Right lung (tissue), 2 donors: ENCODE measurements at regions not wholly inside any gene's neighbourhood (a gene's known extent, or its start where the extent isn't known, plus 50 kb on each side); places are given as distances from the start of the nearest gene placed in this dataset.

Source experiments
- DNase-seq, 2 donors: peaks; one replicate each; pipeline ENCODE4 v3.0.0-alpha.2; 2013

GRCh38 chr15:96672629-96673028 lies 342.1 kb downstream of the NR2F2 start:
- no peak for DNase-seq

- no peak for DNase-seq
Measured at GRCh38 chr15:96678386-96678785, 347.9 kb downstream of the NR2F2 start.

- DNase-seq, result no peak
Measured at GRCh38 chr15:96687388-96688107, 357.0 kb downstream of the NR2F2 start.

GRCh38 chr15:96690733-96691132 lies 360.2 kb downstream of the NR2F2 start:
- DNase-seq, result no peak

GRCh38 chr15:96692826-96693225 lies 362.3 kb downstream of the NR2F2 start:
- DNase-seq, result no peak

GRCh38 chr15:96693515-96693914 lies 363.0 kb downstream of the NR2F2 start:
- DNase-seq, result no peak

GRCh38 chr15:96693990-96694517 lies 363.6 kb downstream of the NR2F2 start:
- DNase-seq, result no peak

- DNase-seq, result no peak
Measured at GRCh38 chr15:96695426-96695825, 364.9 kb downstream of the NR2F2 start.

GRCh38 chr15:96699871-96700401 lies 369.4 kb downstream of the NR2F2 start:
- no peak for DNase-seq

- no peak for DNase-seq
Measured at GRCh38 chr15:96700555-96700954, 370.1 kb downstream of the NR2F2 start.

GRCh38 chr15:96701443-96701842 lies 370.9 kb downstream of the NR2F2 start:
- no peak for DNase-seq

- DNase-seq, result no peak
Measured at GRCh38 chr15:96701877-96702276, 371.4 kb downstream of the NR2F2 start.

- no peak for DNase-seq
Measured at GRCh38 chr15:96702589-96702988, 372.1 kb downstream of the NR2F2 start.

- no peak for DNase-seq
Measured at GRCh38 chr15:96703091-96703490, 372.6 kb downstream of the NR2F2 start.

- DNase-seq, result no peak
Measured at GRCh38 chr15:96703794-96704550, 373.5 kb downstream of the NR2F2 start.

- DNase-seq, result no peak
Measured at GRCh38 chr15:96716075-96716474, 385.6 kb downstream of the NR2F2 start.

GRCh38 chr15:96716478-96716877 lies 386.0 kb downstream of the NR2F2 start:
- no peak for DNase-seq

GRCh38 chr15:96720251-96720650 lies 389.8 kb downstream of the NR2F2 start:
- DNase-seq, result no peak

- no peak for DNase-seq
Measured at GRCh38 chr15:96720656-96721055, 390.2 kb downstream of the NR2F2 start.

- no peak for DNase-seq
Measured at GRCh38 chr15:96728591-96728990, 398.1 kb downstream of the NR2F2 start.

GRCh38 chr15:96732704-96733103 lies 402.2 kb downstream of the NR2F2 start:
- no peak for DNase-seq

GRCh38 chr15:96733721-96734120 lies 403.2 kb downstream of the NR2F2 start:
- DNase-seq, result no peak
